Osteoblast (primary cell): ENCODE measurements at regions not wholly inside any gene's neighbourhood (a gene's known extent, or its start where the extent isn't known, plus 50 kb on each side); places are given as distances from the start of the nearest gene placed in this dataset.
"Not testable (repeated sequence)": the region's sequence is repeated elsewhere in the genome, so short reads cannot be mapped to it uniquely, and the experiment has no call there.

ENCODE experiments used
- DNase-seq: peaks from one replicate; pipeline ENCODE4 v3.0.0; 2011; ENCODE audit warnings: low spot score, mixed read lengths; ENCODE audit not compliant: insufficient read length; ENCODE audit errors: missing footprints
- H2AFZ ChIP-seq: 2 replicates; pipeline ENCODE4 v1.6.0; 2011; ENCODE audit warnings: mild to moderate bottlenecking, low read length
- H3K27ac ChIP-seq: 2 replicates; pipeline ENCODE4 v1.5.1; 2011; ENCODE audit warnings: mild to moderate bottlenecking, low read depth, low read length, moderate library complexity
- H3K27me3 ChIP-seq: 2 replicates; pipeline ENCODE4 v1.6.0; 2012; ENCODE audit warnings: mild to moderate bottlenecking, control low read depth, inconsistent platforms, low read length, moderate library complexity; ENCODE audit not compliant: insufficient read depth
- H3K36me3 ChIP-seq: 2 replicates; pipeline ENCODE4 v1.5.1; 2011; ENCODE audit warnings: mild to moderate bottlenecking, low read length, control low read depth, moderate library complexity; ENCODE audit not compliant: insufficient read depth
- H3K4me1 ChIP-seq: 2 replicates; pipeline ENCODE4 v1.5.1; 2011; ENCODE audit warnings: mild to moderate bottlenecking, low read length, control low read depth, moderate library complexity; ENCODE audit not compliant: insufficient read depth
- H3K4me2 ChIP-seq: 2 replicates; pipeline ENCODE4 v1.6.0; 2011; ENCODE audit warnings: mild to moderate bottlenecking, low read length; ENCODE audit not compliant: insufficient read depth
- H3K4me3 ChIP-seq: fragments of 200-600 bp; sonication (generic); 3 replicates; pipeline ENCODE4 v1.5.1; 2012; ENCODE audit warnings: mild to moderate bottlenecking, low read length, inconsistent platforms; ENCODE audit not compliant: insufficient read depth
- H3K79me2 ChIP-seq: 2 replicates; pipeline ENCODE4 v1.6.0; 2012; ENCODE audit warnings: mild to moderate bottlenecking, low read length, control low read depth, inconsistent platforms; ENCODE audit not compliant: insufficient read depth
- H3K9me3 ChIP-seq: 2 replicates; pipeline ENCODE4 v1.5.1; 2011; ENCODE audit warnings: low read depth, low read length, control low read depth
- H4K20me1 ChIP-seq: 2 replicates; pipeline ENCODE4 v1.6.0; 2012; ENCODE audit warnings: mild to moderate bottlenecking, low read length, control low read depth; ENCODE audit not compliant: insufficient read depth
- CTCF ChIP-seq: IDR thresholded peaks from 2 replicates; pipeline ENCODE4 v1.5.1; 2011; ENCODE audit warnings: mild to moderate bottlenecking, low read depth, low read length, moderate library complexity; ENCODE audit errors: extremely low read depth

- H3K27me3 ChIP-seq: peaks cover 2% of the 10 kb centered on the region
- H3K27ac ChIP-seq: no peak overlapping the region
- H3K4me2 ChIP-seq: no peak overlapping the region
- no peak overlapping the region for H3K4me3 ChIP-seq
- no peaks in the 10 kb centered on the region for H3K36me3 ChIP-seq
- no peak for DNase-seq
- no peaks in the 10 kb centered on the region for H3K79me2 ChIP-seq
- H3K4me1 ChIP-seq: no peaks in the 10 kb centered on the region
- no peak overlapping the region for H2AFZ ChIP-seq
- no peaks in the 10 kb centered on the region for H4K20me1 ChIP-seq
- TF ChIP-seq CTCF: no peak
- no peaks in the 10 kb centered on the region for H3K9me3 ChIP-seq
These were observed 512.5 kb upstream of the HTR2C start for GRCh38 chrX:114071412-114071811.

GRCh38 chrX:114065577-114066223, 518.2 kb upstream of the HTR2C start:
- no peaks in the 10 kb centered on the region for H3K4me1 ChIP-seq
- no peaks in the 10 kb centered on the region for H3K36me3 ChIP-seq
- DNase-seq: no peak
- peaks cover 7% of the 10 kb centered on the region for H3K27me3 ChIP-seq
- no peak overlapping the region for H3K4me2 ChIP-seq
- H3K27ac ChIP-seq: no peak overlapping the region
- H3K9me3 ChIP-seq: no peaks in the 10 kb centered on the region
- H3K79me2 ChIP-seq: no peaks in the 10 kb centered on the region
- no peak for TF ChIP-seq CTCF
- no peaks in the 10 kb centered on the region for H4K20me1 ChIP-seq
- H3K4me3 ChIP-seq: no peak overlapping the region
- H2AFZ ChIP-seq: no peak overlapping the region

GRCh38 chrX:114061226-114061625, 522.7 kb upstream of the HTR2C start:
- peaks cover 4% of the 10 kb centered on the region for H3K27me3 ChIP-seq
- H3K4me2 ChIP-seq: no peak overlapping the region
- H3K79me2 ChIP-seq: no peaks in the 10 kb centered on the region
- no peak overlapping the region for H2AFZ ChIP-seq
- no peak overlapping the region for H3K27ac ChIP-seq
- no peak for TF ChIP-seq CTCF
- H3K4me1 ChIP-seq: no peaks in the 10 kb centered on the region
- no peak for DNase-seq
- H3K36me3 ChIP-seq: no peaks in the 10 kb centered on the region
- H3K9me3 ChIP-seq: no peaks in the 10 kb centered on the region
- no peak overlapping the region for H3K4me3 ChIP-seq
- no peaks in the 10 kb centered on the region for H4K20me1 ChIP-seq

GRCh38 chrX:114058988-114059418, 524.9 kb upstream of the HTR2C start:
- Histone ChIP-seq H3K9me3 (no peaks in the 10 kb centered on the region), H3K27ac (no peak overlapping the region), H3K27me3 (no peaks in the 10 kb centered on the region), H3K79me2 (no peaks in the 10 kb centered on the region), H3K4me1 (no peaks in the 10 kb centered on the region), H4K20me1 (no peaks in the 10 kb centered on the region), H3K36me3 (no peaks in the 10 kb centered on the region), H3K4me3 (no peak overlapping the region), H2AFZ (no peak overlapping the region), H3K4me2 (no peak overlapping the region)
- DNase-seq: no peak
- no peak for TF ChIP-seq CTCF

- H3K79me2 ChIP-seq, H3K36me3 ChIP-seq, DNase-seq, H3K9me3 ChIP-seq, H3K27me3 ChIP-seq, H3K4me3 ChIP-seq, H3K4me2 ChIP-seq, H4K20me1 ChIP-seq, H3K27ac ChIP-seq, H2AFZ ChIP-seq, H3K4me1 ChIP-seq: not testable (repeated sequence)
These were observed 526.5 kb upstream of the HTR2C start for GRCh38 chrX:114057422-114057821.
